Germinal center (tissue), 1 donor: ENCODE measurements at regions not wholly inside any gene's neighbourhood (a gene's known extent, or its start where the extent isn't known, plus 50 kb on each side); places are given as distances from the start of the nearest gene placed in this dataset.
"Not testable (repeated sequence)": the region's sequence is repeated elsewhere in the genome, so short reads cannot be mapped to it uniquely, and the experiment has no call there.

Experiments used
- DNase-seq: peaks from one replicate; pipeline ENCODE4 v3.0.0; 2012; ENCODE audit warnings: mixed read lengths, low spot score

DNA sequence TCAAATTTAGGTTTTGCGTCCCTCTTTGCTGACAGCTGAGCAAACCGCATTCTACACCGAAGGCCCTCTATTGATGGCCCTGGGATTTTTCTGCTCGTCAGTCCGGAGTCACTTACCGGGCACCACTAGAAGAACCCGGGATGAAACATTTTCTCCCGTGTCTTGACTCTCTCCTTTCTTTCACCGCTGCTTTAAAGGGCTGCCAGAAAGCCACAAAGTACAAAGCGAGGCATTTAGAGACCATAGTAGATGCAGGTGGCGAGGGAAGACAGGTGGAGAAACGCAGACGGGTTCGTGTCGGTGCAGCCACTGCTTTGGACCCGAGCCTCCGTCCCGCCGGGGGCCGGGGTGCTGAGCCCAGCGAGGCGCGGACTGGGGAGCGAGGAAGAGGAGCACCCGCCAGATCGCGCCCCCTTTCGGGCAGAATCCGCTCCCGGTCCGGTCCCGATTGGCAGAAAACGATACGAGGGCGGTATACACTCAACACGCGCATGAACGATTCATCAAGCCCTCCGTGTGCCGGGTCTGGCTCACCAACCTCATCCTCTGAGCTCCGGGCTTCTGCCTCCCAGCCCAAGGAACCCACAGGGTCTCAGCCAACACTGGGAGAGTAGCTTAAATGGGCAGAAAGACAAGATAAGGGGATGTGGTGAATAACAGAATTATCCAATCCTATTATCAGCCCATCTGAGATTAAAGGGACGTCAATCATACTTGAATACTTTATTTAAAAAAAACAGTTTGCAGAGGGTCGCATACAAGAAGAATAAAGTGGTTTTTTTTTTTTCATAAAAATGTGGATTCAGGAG, 84.9 kb downstream of the TRIM27 start:
- peak; percentile 74 for DNase-seq

GRCh38 chr6:28839443-28840120, 84.2 kb downstream of the TRIM27 start:
- no peak for DNase-seq

GRCh38 chr6:28841290-28841689, 82.5 kb downstream of the TRIM27 start:
- no peak for DNase-seq

DNA sequence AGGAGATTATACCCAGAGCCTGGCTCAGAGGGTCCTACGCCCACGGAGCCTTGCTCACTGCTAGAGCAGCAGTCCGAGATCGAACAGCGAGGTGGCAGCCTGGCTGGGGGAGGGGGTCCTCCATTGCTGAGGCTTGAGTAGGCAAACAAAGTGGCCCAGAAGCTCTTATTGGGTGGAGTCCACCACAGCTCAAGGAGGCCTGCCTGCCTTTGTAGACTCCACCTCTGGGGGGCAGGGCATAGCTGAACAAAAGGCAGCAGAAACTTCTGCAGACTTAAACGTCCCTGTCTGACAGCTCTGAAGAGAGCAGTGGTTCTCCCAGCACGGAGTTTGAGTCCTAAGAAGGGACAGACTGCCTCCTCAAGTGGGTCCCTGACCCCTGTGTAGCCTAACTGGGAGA, 75.0 kb downstream of the TRIM27 start:
- DNase-seq, result not testable (repeated sequence)
